D721Med (cell line): ENCODE measurements at regions not wholly inside any gene's neighbourhood (a gene's known extent, or its start where the extent isn't known, plus 50 kb on each side); places are given as distances from the start of the nearest gene placed in this dataset.

Experiments used
- DNase-seq: peaks from one replicate; pipeline ENCODE4 v3.0.0; 2011; ENCODE audit warnings: low spot score; ENCODE audit not compliant: insufficient read length
- FAIRE-seq: peaks from 2 replicates; lab custom pipeline; 2011; peaks lifted over from hg19 to GRCh38; lab: Jason Lieb, UNC
- TF ChIP-seq, protein P1 (sequence below): IDR thresholded peaks from 2 replicates; pipeline ENCODE4 v1.5.1; 2012; ENCODE audit warnings: mild to moderate bottlenecking, control low read depth; ENCODE audit not compliant: insufficient read depth; ENCODE audit errors: missing control alignments

DNA sequence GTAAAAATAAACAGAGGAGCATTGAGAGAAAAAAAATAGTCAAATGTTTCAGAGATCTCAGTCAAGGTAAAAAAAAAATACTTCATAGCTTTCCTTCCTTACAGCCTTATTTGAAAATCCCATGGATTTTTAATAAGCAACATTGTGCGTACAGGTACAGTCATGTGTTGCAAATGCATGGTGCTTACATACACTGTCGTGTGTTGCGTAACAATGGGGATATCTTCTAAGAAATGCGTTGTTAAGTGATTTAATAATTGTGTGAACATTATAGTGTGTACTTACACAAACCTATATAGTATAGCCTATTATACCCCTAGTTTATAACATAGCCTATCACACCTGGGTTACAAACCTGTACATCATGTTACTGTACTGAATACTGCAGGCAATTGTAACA, 172.0 kb downstream of the UGT8 start:
- DNase-seq (no peak), FAIRE-seq (no peak)
- TF ChIP-seq, protein P1, sequence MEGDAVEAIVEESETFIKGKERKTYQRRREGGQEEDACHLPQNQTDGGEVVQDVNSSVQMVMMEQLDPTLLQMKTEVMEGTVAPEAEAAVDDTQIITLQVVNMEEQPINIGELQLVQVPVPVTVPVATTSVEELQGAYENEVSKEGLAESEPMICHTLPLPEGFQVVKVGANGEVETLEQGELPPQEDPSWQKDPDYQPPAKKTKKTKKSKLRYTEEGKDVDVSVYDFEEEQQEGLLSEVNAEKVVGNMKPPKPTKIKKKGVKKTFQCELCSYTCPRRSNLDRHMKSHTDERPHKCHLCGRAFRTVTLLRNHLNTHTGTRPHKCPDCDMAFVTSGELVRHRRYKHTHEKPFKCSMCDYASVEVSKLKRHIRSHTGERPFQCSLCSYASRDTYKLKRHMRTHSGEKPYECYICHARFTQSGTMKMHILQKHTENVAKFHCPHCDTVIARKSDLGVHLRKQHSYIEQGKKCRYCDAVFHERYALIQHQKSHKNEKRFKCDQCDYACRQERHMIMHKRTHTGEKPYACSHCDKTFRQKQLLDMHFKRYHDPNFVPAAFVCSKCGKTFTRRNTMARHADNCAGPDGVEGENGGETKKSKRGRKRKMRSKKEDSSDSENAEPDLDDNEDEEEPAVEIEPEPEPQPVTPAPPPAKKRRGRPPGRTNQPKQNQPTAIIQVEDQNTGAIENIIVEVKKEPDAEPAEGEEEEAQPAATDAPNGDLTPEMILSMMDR: no peak

DNA sequence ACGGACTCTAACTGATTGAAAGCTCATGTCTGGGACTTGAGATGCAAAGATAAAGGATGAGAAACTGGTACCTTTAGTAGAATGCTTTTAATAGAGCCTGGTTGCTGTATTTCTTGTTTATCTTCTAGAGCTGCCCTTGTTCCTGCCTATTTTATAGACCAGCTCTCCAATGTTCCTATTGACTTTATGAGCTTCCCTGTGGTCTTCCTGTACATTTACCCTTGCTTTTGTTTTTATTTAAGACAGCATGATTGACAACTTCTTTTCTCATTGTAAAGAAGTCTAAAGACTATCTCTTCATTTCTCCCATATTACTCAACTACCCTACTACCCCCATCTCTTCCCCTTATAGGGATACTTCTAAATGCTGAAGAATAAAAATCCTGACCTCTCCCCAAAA, 174.7 kb downstream of the UGT8 start:
- FAIRE-seq (no peak), DNase-seq (no peak)
- TF ChIP-seq, protein P1: no peak
